ENCODE measurements at regions not wholly inside any gene's neighbourhood (a gene's known extent, or its start where the extent isn't known, plus 50 kb on each side); places are given as distances from the start of the nearest gene placed in this dataset.
A peak's percentile ranks its signal among the peaks of the same experiment; 100 is the strongest.

DNA sequence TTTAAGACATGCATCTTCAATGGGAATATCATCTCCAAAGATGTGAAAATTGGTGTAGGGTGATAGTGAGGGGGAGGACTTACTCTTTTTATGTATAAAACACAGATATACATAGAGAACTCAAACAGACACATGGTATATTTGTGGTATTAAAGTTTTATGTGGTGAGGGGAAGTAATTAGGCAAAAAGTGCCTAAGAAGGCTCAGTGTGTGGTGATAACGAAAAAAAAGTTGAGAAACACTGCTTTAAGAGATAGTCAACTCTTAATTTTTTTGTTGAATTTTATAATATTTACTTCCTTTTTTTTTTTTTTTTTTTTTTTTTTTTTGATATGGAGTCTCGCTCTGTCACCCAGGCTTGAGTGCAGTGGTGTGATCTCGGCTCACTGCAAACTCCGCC is 174.2 kb upstream of the FRMD4B start:
- no peak for ATAC-seq (replicated peaks in 1 of 2)
- no peaks in the 10 kb centered on the region for H3K36me3 Mint-ChIP-seq (ENCODE audit: insufficient read depth in 2 of 2)
- DNase-seq, result no peak

GRCh38 chr3:69558912-69559311 is 173.0 kb upstream of the FRMD4B start:
- no peak for DNase-seq
- Mint-ChIP-seq H3K4me1 (ENCODE audit: low read depth) (no peaks in the 10 kb centered on the region), H3K36me3 (ENCODE audit: insufficient read depth in 2 of 2) (no peaks in the 10 kb centered on the region), H3K9me3 (no peaks in the 10 kb centered on the region), H3K4me3 (no peak overlapping the region), H3K27me3 (ENCODE audit: low read depth) (no peaks in the 10 kb centered on the region), H3K27ac (no peak overlapping the region)
- ATAC-seq (replicated peaks in 1 of 2), result no peak

More for the DNA sequence above, 174.2 kb upstream of the FRMD4B start:
- no peaks in the 10 kb centered on the region for H3K9me3 Mint-ChIP-seq
- no peaks in the 10 kb centered on the region for H3K4me1 Mint-ChIP-seq (ENCODE audit: low read depth)
- no peak overlapping the region for H3K4me3 Mint-ChIP-seq
- H3K27ac Mint-ChIP-seq, result no peak overlapping the region
- no peaks in the 10 kb centered on the region for H3K27me3 Mint-ChIP-seq (ENCODE audit: low read depth)

DNA sequence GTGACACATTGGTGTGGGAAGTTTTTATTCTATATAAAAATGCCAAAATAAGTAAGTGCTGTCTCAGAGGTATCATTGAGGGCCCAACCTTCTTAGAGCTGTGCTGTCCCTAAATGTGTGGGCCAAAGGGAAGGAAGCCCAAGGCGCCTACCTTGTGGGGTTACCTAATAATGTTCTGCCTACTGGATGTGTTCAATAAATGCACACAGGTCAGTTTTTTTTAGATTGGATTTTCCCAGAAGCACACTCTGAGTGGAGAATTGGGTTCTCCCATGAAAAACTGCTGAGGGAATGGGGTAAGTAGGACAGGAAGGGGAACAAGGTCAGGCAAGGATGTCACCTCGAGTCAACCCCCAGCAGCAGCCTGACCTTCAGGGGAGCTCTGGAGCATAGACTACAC is 168.7 kb upstream of the FRMD4B start:
- no peaks in the 10 kb centered on the region for H3K4me1 Mint-ChIP-seq (ENCODE audit: low read depth)
- H3K4me3 Mint-ChIP-seq, result no peak overlapping the region
- H3K36me3 Mint-ChIP-seq (ENCODE audit: insufficient read depth in 2 of 2), result no peaks in the 10 kb centered on the region
- no peak for DNase-seq
- H3K27ac Mint-ChIP-seq, result no peak overlapping the region
- no peak for ATAC-seq (replicated peaks in 1 of 2)
- no peaks in the 10 kb centered on the region for H3K27me3 Mint-ChIP-seq (ENCODE audit: low read depth)
- no peaks in the 10 kb centered on the region for H3K9me3 Mint-ChIP-seq

DNA sequence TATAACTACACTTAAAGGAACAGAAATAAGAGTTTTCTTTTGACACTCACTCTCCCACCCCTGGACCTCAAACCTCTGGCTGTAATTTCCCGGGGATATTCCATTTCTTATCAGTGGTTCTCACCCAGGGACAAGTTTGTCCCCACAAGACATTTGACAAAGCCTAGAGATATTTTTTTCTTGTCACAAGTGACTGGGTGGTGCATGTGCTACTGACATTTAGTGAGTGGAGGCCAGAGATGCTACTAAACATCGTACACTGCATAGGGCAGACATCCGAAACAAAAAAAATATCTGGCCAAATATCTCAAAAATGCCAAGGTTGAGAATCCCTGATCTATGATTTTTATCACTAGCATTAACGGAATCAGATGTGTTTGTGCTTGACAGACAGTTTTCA is 168.0 kb upstream of the FRMD4B start:
- Mint-ChIP-seq H3K36me3 (ENCODE audit: insufficient read depth in 2 of 2) (no peaks in the 10 kb centered on the region), H3K27me3 (ENCODE audit: low read depth) (no peaks in the 10 kb centered on the region), H3K4me1 (ENCODE audit: low read depth) (no peaks in the 10 kb centered on the region), H3K27ac (no peak overlapping the region), H3K4me3 (no peak overlapping the region), H3K9me3 (no peaks in the 10 kb centered on the region)
- no peak for ATAC-seq (replicated peaks in 1 of 2)
- DNase-seq, result no peak

DNA sequence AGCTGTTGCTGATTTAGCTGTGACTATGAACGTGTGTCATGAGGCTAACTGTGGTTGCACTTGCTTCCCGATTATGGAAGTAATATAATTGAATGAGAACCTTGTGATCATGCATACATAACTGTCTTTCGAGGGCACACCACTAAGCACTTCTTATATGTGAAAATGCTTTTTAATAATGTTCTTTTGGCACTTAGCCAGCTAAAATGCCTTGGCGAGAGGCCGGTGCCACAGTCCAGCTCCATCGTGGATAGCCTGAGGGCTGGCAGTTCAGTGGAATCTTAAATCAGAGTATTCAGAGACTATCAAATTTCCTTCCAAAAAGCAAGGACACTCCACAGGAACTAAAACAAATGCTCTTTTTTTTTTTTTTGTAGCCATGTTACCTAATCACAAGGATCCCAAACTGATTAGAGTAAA is 161.6 kb upstream of the FRMD4B start:
- Mint-ChIP-seq H3K27ac (no peak overlapping the region), H3K4me1 (ENCODE audit: low read depth) (no peaks in the 10 kb centered on the region), H3K36me3 (ENCODE audit: insufficient read depth in 2 of 2) (no peaks in the 10 kb centered on the region), H3K27me3 (ENCODE audit: low read depth) (peaks cover 16% of the 10 kb centered on the region), H3K4me3 (no peak overlapping the region), H3K9me3 (no peaks in the 10 kb centered on the region)
- no peak for DNase-seq
- no peak for ATAC-seq (replicated peaks in 1 of 2)

GRCh38 chr3:69542805-69543429 is 157.0 kb upstream of the FRMD4B start:
- no peaks in the 10 kb centered on the region for H3K9me3 Mint-ChIP-seq
- DNase-seq (no peak), ATAC-seq (replicated peaks in 1 of 2) (no peak)
- H3K27ac Mint-ChIP-seq, result no peak overlapping the region
- peaks cover 5% of the 10 kb centered on the region for H3K4me1 Mint-ChIP-seq (ENCODE audit: low read depth)
- peaks cover 46% of the 10 kb centered on the region for H3K27me3 Mint-ChIP-seq (ENCODE audit: low read depth)
- no peak overlapping the region for H3K4me3 Mint-ChIP-seq
- no peaks in the 10 kb centered on the region for H3K36me3 Mint-ChIP-seq (ENCODE audit: insufficient read depth in 2 of 2)

DNA sequence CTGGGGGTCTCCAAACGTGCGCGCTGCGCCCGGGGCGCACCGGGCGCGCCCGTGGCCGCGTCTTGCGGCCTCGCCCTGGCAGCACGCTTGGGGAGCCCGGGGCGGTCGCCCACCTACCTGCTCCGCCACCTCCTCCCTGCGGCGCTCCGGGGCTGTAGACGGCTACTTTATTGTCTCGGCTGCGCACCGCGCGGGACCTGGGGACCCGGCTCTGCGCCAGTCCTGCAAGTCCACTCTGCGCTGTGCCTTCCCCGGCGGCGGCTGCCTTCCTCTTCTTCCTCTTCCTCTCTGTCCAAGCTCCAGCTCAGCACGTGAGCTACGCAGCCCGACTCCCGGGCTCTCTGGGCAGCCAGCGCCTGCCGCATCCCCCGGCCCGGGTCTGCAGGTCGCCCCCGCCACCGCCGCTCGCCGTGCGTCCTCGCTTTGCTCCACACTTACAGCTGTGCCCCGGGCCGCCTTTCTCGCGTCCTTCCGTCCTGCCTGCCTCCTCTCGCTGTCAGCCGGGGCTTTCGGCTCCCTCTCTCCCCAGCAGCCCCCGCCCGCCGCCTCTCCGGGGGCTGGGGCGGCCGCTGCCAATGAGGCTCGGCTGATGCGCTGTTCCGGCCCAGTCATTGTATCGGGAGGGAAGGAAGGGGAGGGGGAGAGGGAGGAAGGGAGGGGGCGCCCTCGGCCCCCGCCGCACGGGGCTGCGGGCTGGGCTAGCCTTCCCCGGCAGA is 156.4 kb upstream of the FRMD4B start:
- Mint-ChIP-seq H3K9me3 (no peaks in the 10 kb centered on the region), H3K36me3 (ENCODE audit: insufficient read depth in 2 of 2) (no peaks in the 10 kb centered on the region), H3K27me3 (ENCODE audit: low read depth) (peaks cover 46% of the 10 kb centered on the region), H3K27ac (no peak overlapping the region), H3K4me1 (ENCODE audit: low read depth) (peaks cover 5% of the 10 kb centered on the region), H3K4me3 (peak overlapping the region in 1 of 2 donors; percentile 43)
- DNase-seq, result no peak
- no peak for ATAC-seq (replicated peaks in 1 of 2)

DNA sequence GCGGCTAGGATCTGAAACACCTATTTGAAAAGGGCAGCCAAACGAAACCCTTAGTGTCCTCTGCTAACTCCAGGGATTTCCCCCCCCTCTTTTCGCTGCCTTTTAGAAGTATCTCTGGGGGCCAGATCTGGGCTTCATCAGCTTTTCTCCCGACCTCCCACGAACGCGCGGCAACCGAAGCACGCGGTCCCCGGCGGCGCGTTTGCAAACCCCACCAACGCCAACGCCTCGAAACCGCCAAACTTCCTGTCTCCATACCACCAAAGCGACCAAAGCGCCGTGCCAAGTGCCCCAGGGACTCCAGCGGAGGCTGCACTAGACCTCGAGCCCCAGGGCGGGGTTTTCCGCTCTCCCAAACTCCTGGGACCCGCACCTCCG is 155.8 kb upstream of the FRMD4B start:
- peaks cover 46% of the 10 kb centered on the region for H3K27me3 Mint-ChIP-seq (ENCODE audit: low read depth)
- H3K9me3 Mint-ChIP-seq, result no peaks in the 10 kb centered on the region
- DNase-seq (peak in 1 of 2 donors; percentile 6), ATAC-seq (replicated peaks in 1 of 2) (no peak)
- H3K4me3 Mint-ChIP-seq, result peak overlapping the region in 1 of 2 donors; percentile 43
- H3K36me3 Mint-ChIP-seq (ENCODE audit: insufficient read depth in 2 of 2), result no peaks in the 10 kb centered on the region
- peaks cover 5% of the 10 kb centered on the region for H3K4me1 Mint-ChIP-seq (ENCODE audit: low read depth)
- no peak overlapping the region for H3K27ac Mint-ChIP-seq

DNA sequence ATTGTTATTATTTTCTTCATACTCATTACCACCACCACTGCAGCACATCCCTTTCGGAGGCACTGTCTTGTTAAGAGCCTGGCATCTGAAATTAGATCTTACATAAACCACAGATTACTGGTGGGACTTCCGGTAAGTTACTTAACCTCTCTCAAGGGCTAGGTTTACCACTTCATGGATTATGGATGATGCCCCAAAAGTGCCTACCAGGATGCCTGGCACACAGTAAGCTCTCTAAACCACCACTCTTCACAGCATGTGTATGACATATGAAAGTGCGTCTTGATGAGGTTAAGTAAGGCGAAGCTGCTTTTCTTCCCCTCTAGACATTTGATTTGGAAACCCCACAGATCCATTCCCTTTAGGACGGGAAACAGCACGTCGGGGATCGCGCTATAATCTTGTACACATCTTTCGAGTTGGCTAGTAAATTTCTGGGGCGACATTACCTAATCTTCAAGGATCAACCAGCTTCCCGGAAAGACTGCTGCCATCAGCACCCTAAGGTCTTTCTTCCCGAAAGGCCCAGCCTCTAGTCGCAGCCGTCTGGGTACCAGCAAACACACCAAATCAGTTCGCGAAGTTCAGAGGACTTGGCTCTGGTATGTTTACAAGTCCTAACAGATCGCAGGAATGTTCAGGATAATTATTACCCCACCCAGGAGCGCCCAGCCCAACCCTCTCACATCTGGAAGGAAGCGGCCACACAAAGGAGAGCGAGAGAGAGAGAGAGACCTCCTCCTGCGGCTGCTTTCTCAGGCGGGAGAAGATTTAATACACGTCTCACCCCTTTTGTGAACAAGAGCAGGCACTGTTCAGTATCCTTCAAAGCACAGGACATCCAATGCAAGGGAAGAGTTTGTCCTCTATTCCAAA is 155.1 kb upstream of the FRMD4B start:
- Mint-ChIP-seq H3K9me3 (no peaks in the 10 kb centered on the region), H3K4me1 (ENCODE audit: low read depth) (peaks cover 5% of the 10 kb centered on the region), H3K4me3 (peak overlapping the region in 1 of 2 donors; percentile 62), H3K36me3 (ENCODE audit: insufficient read depth in 2 of 2) (no peaks in the 10 kb centered on the region), H3K27me3 (ENCODE audit: low read depth) (peaks cover 46% of the 10 kb centered on the region), H3K27ac (no peak overlapping the region)
- DNase-seq (no peak), ATAC-seq (replicated peaks in 1 of 2) (no peak)

DNA sequence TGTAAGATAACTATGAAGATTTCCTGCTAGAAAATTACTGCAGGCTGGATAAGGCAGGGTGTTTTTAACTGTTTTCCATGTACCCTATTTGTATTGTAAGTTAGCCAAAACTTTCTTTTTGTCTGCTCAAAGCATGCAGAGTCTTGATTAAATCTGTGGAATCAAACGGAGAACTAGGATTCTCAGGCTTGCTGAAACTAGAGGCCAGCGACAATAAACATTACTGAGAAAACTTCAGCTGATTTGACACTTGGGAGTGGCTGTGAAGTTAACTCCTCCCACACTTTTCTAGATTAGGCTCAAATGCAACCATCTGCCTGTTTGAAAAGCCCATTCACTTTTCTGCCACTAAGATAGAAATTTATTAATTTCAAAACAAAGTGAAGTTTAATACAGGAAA is 153.2 kb upstream of the FRMD4B start:
- peaks cover 5% of the 10 kb centered on the region for H3K4me1 Mint-ChIP-seq (ENCODE audit: low read depth)
- H3K9me3 Mint-ChIP-seq, result no peaks in the 10 kb centered on the region
- H3K27ac Mint-ChIP-seq, result no peak overlapping the region
- no peak overlapping the region for H3K4me3 Mint-ChIP-seq
- no peak for ATAC-seq (replicated peaks in 1 of 2)
- DNase-seq, result no peak
- no peaks in the 10 kb centered on the region for H3K36me3 Mint-ChIP-seq (ENCODE audit: insufficient read depth in 2 of 2)
- peaks cover 46% of the 10 kb centered on the region for H3K27me3 Mint-ChIP-seq (ENCODE audit: low read depth)

GRCh38 chr3:69538281-69538680 is 152.4 kb upstream of the FRMD4B start:
- peak overlapping the region; percentile 49 for H3K27ac Mint-ChIP-seq
- ATAC-seq (replicated peaks in 1 of 2), result no peak
- DNase-seq, result no peak
- no peaks in the 10 kb centered on the region for H3K9me3 Mint-ChIP-seq
- no peak overlapping the region for H3K4me3 Mint-ChIP-seq
- H3K36me3 Mint-ChIP-seq (ENCODE audit: insufficient read depth in 2 of 2), result no peaks in the 10 kb centered on the region
- peaks cover 44% of the 10 kb centered on the region for H3K27me3 Mint-ChIP-seq (ENCODE audit: low read depth)
- H3K4me1 Mint-ChIP-seq (ENCODE audit: low read depth), result peaks cover 5% of the 10 kb centered on the region

DNA sequence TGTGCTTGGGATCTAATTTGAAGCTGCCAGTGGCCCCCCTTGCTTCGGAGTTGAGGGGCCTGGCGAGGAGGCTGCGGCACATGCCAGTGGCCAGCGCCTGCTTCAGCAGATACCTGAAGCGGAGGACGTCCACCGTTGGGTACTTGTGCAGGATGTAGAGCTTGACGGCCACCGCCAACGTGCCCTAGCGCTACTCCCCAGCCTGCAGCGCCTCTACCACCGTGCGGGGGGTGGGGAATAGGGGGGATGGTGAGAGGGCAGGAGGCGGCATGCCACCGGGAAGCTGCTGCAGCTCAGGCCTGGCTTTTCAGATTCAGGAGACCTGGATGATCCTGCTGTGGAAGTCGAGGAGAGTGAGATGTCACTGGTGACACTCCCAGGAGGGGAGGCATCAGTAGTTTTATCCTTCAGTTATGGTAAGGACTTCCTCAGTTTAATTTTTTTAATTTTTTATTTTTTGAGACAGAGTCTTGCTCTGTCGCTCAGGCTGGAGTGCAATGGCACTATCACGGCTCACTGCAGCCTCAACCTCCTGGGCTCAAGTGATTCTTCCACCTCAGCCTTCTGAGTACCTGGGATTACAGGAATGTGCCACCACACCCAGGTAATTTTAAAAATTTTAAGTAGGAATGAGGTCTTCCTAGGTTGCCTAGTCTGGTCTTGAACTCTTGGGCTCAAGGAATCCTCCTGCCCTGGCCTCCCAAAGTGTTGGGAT is 150.6 kb upstream of the FRMD4B start:
- H3K36me3 Mint-ChIP-seq (ENCODE audit: insufficient read depth in 2 of 2), result no peaks in the 10 kb centered on the region
- peaks cover 30% of the 10 kb centered on the region for H3K27me3 Mint-ChIP-seq (ENCODE audit: low read depth)
- H3K27ac Mint-ChIP-seq, result no peak overlapping the region
- no peaks in the 10 kb centered on the region for H3K9me3 Mint-ChIP-seq
- ATAC-seq (replicated peaks in 1 of 2) (no peak), DNase-seq (no peak)
- H3K4me1 Mint-ChIP-seq (ENCODE audit: low read depth), result peaks cover under 1% of the 10 kb centered on the region
- no peak overlapping the region for H3K4me3 Mint-ChIP-seq

- H3K4me3 Mint-ChIP-seq, result no peak overlapping the region
- H3K27ac Mint-ChIP-seq, result no peak overlapping the region
- ATAC-seq (replicated peaks in 1 of 2), result no peak
- no peaks in the 10 kb centered on the region for H3K9me3 Mint-ChIP-seq
- H3K4me1 Mint-ChIP-seq (ENCODE audit: low read depth), result no peaks in the 10 kb centered on the region
- H3K27me3 Mint-ChIP-seq (ENCODE audit: low read depth), result peaks cover 22% of the 10 kb centered on the region
- H3K36me3 Mint-ChIP-seq (ENCODE audit: insufficient read depth in 2 of 2), result no peaks in the 10 kb centered on the region
- DNase-seq, result no peak
Measured at GRCh38 chr3:69535613-69536012, 149.7 kb upstream of the FRMD4B start.

Measured in activated T-cell treated with anti-CD3 and anti-CD28 coated beads, Interleukin-2, amount 50 U/mL, for 72 hours (primary cell).